HG02852 (cell line): ENCODE measurements at regions not wholly inside any gene's neighbourhood (a gene's known extent, or its start where the extent isn't known, plus 50 kb on each side); places are given as distances from the start of the nearest gene placed in this dataset.

ENCODE experiments used
- ATAC-seq: cut with Tn5 transposase; IDR thresholded peaks from one replicate; pipeline ENCODE4 v1.9.1; 2021; ENCODE audit warnings: mild to moderate bottlenecking, moderate library complexity; ENCODE audit not compliant: unreplicated experiment

- ATAC-seq: peak; percentile 8
Observed at GRCh38 chr21:14870853-14871149, 194.0 kb downstream of the NRIP1 start.

- ATAC-seq: peak; percentile 57
Observed at GRCh38 chr21:14869984-14870852, 194.6 kb downstream of the NRIP1 start.

GRCh38 chr21:14866859-14867765 lies 197.7 kb downstream of the NRIP1 start:
- no peak for ATAC-seq

GRCh38 chr21:14864211-14865021 lies 200.4 kb downstream of the NRIP1 start:
- peak; percentile 78 for ATAC-seq

GRCh38 chr21:14863745-14864210 lies 201.0 kb downstream of the NRIP1 start:
- ATAC-seq: no peak

GRCh38 chr21:14862794-14863720 lies 201.7 kb downstream of the NRIP1 start:
- ATAC-seq: no peak

GRCh38 chr21:14858311-14858710 lies 206.5 kb downstream of the NRIP1 start:
- ATAC-seq: no peak

GRCh38 chr21:14857529-14857928 lies 207.3 kb downstream of the NRIP1 start:
- no peak for ATAC-seq

GRCh38 chr21:14850394-14850793 lies 214.4 kb downstream of the NRIP1 start:
- no peak for ATAC-seq

DNA sequence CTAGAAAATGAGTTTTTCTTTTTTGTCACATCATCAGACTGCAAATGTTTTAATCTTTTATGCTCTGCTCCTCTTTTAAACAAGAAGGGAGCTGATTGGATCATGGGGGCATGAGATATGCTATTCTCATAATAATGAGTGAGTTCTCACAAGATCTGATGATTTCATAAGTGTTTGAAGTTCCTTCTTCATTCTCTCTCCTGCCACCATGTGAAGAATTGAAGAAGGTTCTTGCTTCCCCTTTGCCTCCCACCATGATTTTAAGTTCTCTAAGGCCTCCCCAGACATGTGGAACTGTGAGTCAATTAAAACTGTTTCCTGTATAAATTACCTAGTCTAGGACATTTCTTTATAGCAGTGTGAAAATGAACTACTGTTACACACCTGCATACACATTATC lies 218.2 kb downstream of the NRIP1 start:
- no peak for ATAC-seq

DNA sequence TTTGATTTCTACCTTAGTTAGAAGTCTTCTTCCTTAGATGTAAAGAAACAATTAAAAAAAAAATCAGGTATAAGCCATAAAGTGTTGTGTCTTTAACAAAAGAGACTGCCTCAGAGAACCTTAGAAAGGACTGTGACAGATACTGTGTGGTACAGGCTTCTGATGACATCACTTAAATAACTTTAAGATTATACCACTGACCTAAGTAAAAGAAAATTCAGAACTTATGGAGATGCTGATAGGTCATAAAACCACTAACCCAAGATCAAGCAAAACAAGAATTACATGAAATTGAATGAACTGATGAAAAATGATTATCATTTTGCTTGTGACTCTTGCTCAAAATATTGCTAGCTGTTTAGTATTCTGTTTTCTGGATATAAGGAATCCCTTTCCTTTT lies 220.8 kb downstream of the NRIP1 start:
- no peak for ATAC-seq

- ATAC-seq: no peak
Observed at GRCh38 chr21:14842601-14843000, 222.2 kb downstream of the NRIP1 start.

- no peak for ATAC-seq
Observed at GRCh38 chr21:14841511-14842472, 223.0 kb downstream of the NRIP1 start.

GRCh38 chr21:14838400-14838799 lies 226.4 kb downstream of the NRIP1 start:
- ATAC-seq: no peak

DNA sequence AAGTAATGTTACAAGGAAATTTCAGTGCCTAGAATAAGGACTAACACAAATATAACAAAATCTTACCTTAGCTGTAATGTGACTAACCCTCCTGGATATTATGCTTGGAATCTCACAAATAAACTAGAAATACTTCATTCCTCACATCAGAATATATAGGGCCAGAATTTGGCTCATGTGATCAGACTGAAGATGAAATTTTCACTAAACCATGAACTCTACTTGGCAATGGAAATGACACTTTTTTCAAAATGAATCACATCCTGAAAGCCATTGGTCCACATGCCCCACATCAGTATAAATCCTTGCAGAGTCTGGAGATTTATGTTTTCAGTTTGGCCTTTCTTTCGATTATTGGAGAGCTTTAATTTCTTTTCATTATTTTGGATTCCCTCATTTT lies 227.8 kb downstream of the NRIP1 start:
- ATAC-seq: no peak

GRCh38 chr21:14833666-14834351 lies 231.0 kb downstream of the NRIP1 start:
- ATAC-seq: no peak

DNA sequence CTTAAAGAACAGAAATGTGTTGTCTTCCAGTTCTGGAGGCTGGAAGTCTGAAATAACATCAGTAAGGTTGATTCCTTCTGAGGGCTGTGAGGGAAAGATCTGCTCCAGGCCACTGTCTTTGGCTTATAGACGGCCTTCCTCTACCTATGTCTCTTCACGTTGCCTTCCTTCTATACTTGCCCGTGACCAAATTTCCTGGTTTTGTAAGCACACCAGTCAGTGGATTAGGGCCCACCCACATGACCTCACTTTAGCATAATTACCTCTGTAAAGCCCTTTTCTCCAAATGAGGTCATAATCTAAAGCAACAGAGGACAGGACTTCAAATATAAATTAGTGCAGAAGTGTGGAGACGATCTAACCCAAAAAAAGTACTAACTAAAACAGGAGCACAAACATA lies 231.6 kb downstream of the NRIP1 start:
- ATAC-seq: no peak

GRCh38 chr21:14830307-14830706 lies 234.5 kb downstream of the NRIP1 start:
- no peak for ATAC-seq
